HG02943 (cell line): ENCODE measurements at regions not wholly inside any gene's neighbourhood (a gene's known extent, or its start where the extent isn't known, plus 50 kb on each side); places are given as distances from the start of the nearest gene placed in this dataset.

Source experiments
- ATAC-seq: cut with Tn5 transposase; IDR thresholded peaks from one replicate; pipeline ENCODE4 v1.9.1; 2021; ENCODE audit warnings: mild to moderate bottlenecking, low read depth, moderate library complexity; ENCODE audit not compliant: unreplicated experiment

- ATAC-seq = no peak
Measured at GRCh38 chr1:10848109-10848684, 51.8 kb upstream of the CASZ1 start.

- ATAC-seq = no peak
Measured at GRCh38 chr1:10850026-10850425, 53.6 kb upstream of the CASZ1 start.

GRCh38 chr1:10851024-10852013 lies 54.9 kb upstream of the CASZ1 start:
- ATAC-seq = no peak

- no peak for ATAC-seq
Measured at GRCh38 chr1:10852018-10852417, 55.6 kb upstream of the CASZ1 start.

GRCh38 chr1:10852486-10852885 lies 56.0 kb upstream of the CASZ1 start:
- no peak for ATAC-seq

- no peak for ATAC-seq
Measured at GRCh38 chr1:10852998-10853520, 56.6 kb upstream of the CASZ1 start.

- no peak for ATAC-seq
Measured at GRCh38 chr1:10853701-10854100, 57.3 kb upstream of the CASZ1 start.

GRCh38 chr1:10854856-10855459 lies 58.5 kb upstream of the CASZ1 start:
- no peak for ATAC-seq

- no peak for ATAC-seq
Measured at GRCh38 chr1:10856176-10856683, 59.8 kb upstream of the CASZ1 start.

GRCh38 chr1:10856863-10857598 lies 60.6 kb upstream of the CASZ1 start:
- ATAC-seq = no peak

GRCh38 chr1:10857687-10858086 lies 61.2 kb upstream of the CASZ1 start:
- ATAC-seq = no peak

GRCh38 chr1:10860218-10860617 lies 63.8 kb upstream of the CASZ1 start:
- ATAC-seq = no peak

GRCh38 chr1:10860682-10861081 lies 64.2 kb upstream of the CASZ1 start:
- ATAC-seq = no peak

GRCh38 chr1:10861822-10862221 lies 65.4 kb upstream of the CASZ1 start:
- no peak for ATAC-seq

GRCh38 chr1:10862743-10863335 lies 66.4 kb upstream of the CASZ1 start:
- no peak for ATAC-seq

- ATAC-seq = no peak
Measured at GRCh38 chr1:10863886-10864285, 67.4 kb upstream of the CASZ1 start.

- ATAC-seq = no peak
Measured at GRCh38 chr1:10864776-10865175, 68.3 kb upstream of the CASZ1 start.

GRCh38 chr1:10865518-10866320 lies 69.3 kb upstream of the CASZ1 start:
- no peak for ATAC-seq
